GM12892 (cell line): ENCODE measurements at regions not wholly inside any gene's neighbourhood (a gene's known extent, or its start where the extent isn't known, plus 50 kb on each side); places are given as distances from the start of the nearest gene placed in this dataset.

ENCODE experiments used
- DNase-seq: peaks from one replicate; pipeline ENCODE4 v3.0.0; 2011; ENCODE audit not compliant: insufficient read length
- FAIRE-seq: peaks from 2 replicates; lab custom pipeline; 2011; peaks lifted over from hg19 to GRCh38; lab: Jason Lieb, UNC
- POLR2A ChIP-seq: IDR thresholded peaks from 2 replicates; pipeline ENCODE4 v1.6.1; 2011; ENCODE audit warnings: low read depth, low read length, control low read depth
- POLR2AphosphoS5 ChIP-seq: IDR thresholded peaks from 2 replicates; pipeline ENCODE4 v1.6.1; 2011; ENCODE audit warnings: low read depth, low read length, control low read depth
- TAF1 ChIP-seq: IDR thresholded peaks from 2 replicates; pipeline ENCODE4 v1.6.1; 2011; ENCODE audit warnings: low read depth, mild to moderate bottlenecking, control low read depth, low read length, borderline replicate concordance

GRCh38 chr3:22748453-22749045, 454.6 kb upstream of the UBE2E2 start:
- DNase-seq (no peak), FAIRE-seq (no peak)
- TF ChIP-seq POLR2AphosphoS5 (no peak), TAF1 (no peak), POLR2A (no peak)

- TF ChIP-seq POLR2A (no peak), POLR2AphosphoS5 (no peak), TAF1 (no peak)
- no peak for FAIRE-seq
- no peak for DNase-seq
Measured at GRCh38 chr3:22759636-22760310, 443.4 kb upstream of the UBE2E2 start.

- FAIRE-seq (no peak), DNase-seq (no peak)
- TF ChIP-seq POLR2AphosphoS5 (no peak), TAF1 (no peak), POLR2A (no peak)
Measured at GRCh38 chr3:22765679-22766078, 437.4 kb upstream of the UBE2E2 start.

- TF ChIP-seq POLR2AphosphoS5, result no peak
- no peak for TF ChIP-seq POLR2A
- TF ChIP-seq TAF1, result no peak
- FAIRE-seq (no peak), DNase-seq (no peak)
Measured at GRCh38 chr3:22777834-22778233, 425.3 kb upstream of the UBE2E2 start.

GRCh38 chr3:22779737-22780136, 423.4 kb upstream of the UBE2E2 start:
- DNase-seq, result no peak
- no peak for FAIRE-seq
- TF ChIP-seq POLR2AphosphoS5 (no peak), POLR2A (no peak), TAF1 (no peak)

GRCh38 chr3:22792533-22792932, 410.6 kb upstream of the UBE2E2 start:
- TF ChIP-seq TAF1 (no peak), POLR2AphosphoS5 (no peak), POLR2A (no peak)
- DNase-seq, result no peak
- FAIRE-seq, result no peak

- DNase-seq (no peak), FAIRE-seq (no peak)
- TF ChIP-seq POLR2AphosphoS5, result no peak
- TF ChIP-seq TAF1, result no peak
- TF ChIP-seq POLR2A, result no peak
Measured at GRCh38 chr3:22795917-22796316, 407.2 kb upstream of the UBE2E2 start.

- no peak for FAIRE-seq
- no peak for TF ChIP-seq POLR2AphosphoS5
- TF ChIP-seq TAF1, result no peak
- no peak for TF ChIP-seq POLR2A
Measured at GRCh38 chr3:22798461-22798860, 404.7 kb upstream of the UBE2E2 start.

GRCh38 chr3:22819209-22819608, 383.9 kb upstream of the UBE2E2 start:
- TF ChIP-seq POLR2AphosphoS5 (no peak), POLR2A (no peak), TAF1 (no peak)
- FAIRE-seq (no peak), DNase-seq (no peak)

More at GRCh38 chr3:22798461-22798860, 404.7 kb upstream of the UBE2E2 start:
- DNase-seq, result no peak

- DNase-seq (no peak), FAIRE-seq (no peak)
- no peak for TF ChIP-seq POLR2A
- TF ChIP-seq TAF1, result no peak
- no peak for TF ChIP-seq POLR2AphosphoS5
Measured at GRCh38 chr3:22835041-22835440, 368.1 kb upstream of the UBE2E2 start.

GRCh38 chr3:22836131-22836530, 367.0 kb upstream of the UBE2E2 start:
- no peak for DNase-seq
- FAIRE-seq, result no peak
- TF ChIP-seq POLR2A (no peak), POLR2AphosphoS5 (no peak), TAF1 (no peak)

GRCh38 chr3:22843854-22844253, 359.3 kb upstream of the UBE2E2 start:
- TF ChIP-seq POLR2A (no peak), TAF1 (no peak), POLR2AphosphoS5 (no peak)
- FAIRE-seq (no peak), DNase-seq (no peak)
